ENCODE measurements at regions not wholly inside any gene's neighbourhood (a gene's known extent, or its start where the extent isn't known, plus 50 kb on each side); places are given as distances from the start of the nearest gene placed in this dataset.

DNA sequence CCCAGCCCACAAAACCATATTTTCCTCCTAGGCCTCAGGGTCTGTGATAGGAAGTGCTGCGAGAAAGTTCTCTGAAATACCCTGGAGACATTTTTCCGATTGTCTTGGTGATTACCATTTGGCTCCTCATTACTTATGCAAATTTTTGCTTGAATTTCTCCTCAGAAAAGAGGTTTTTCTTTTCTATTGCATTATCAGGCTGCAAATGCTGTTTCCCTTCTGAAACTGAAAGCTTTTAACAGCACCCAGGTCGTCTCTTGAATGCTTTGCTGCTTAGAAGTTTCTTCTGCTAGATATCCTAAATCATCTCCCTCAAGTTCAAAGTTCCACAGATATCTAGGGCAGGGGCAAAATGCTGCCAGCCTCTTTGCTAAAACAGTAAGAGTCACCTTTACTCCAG is 434.2 kb downstream of the PCDH20 start:
- TF ChIP-seq, protein P1, sequence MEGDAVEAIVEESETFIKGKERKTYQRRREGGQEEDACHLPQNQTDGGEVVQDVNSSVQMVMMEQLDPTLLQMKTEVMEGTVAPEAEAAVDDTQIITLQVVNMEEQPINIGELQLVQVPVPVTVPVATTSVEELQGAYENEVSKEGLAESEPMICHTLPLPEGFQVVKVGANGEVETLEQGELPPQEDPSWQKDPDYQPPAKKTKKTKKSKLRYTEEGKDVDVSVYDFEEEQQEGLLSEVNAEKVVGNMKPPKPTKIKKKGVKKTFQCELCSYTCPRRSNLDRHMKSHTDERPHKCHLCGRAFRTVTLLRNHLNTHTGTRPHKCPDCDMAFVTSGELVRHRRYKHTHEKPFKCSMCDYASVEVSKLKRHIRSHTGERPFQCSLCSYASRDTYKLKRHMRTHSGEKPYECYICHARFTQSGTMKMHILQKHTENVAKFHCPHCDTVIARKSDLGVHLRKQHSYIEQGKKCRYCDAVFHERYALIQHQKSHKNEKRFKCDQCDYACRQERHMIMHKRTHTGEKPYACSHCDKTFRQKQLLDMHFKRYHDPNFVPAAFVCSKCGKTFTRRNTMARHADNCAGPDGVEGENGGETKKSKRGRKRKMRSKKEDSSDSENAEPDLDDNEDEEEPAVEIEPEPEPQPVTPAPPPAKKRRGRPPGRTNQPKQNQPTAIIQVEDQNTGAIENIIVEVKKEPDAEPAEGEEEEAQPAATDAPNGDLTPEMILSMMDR (IDR thresholded peaks at IDR 0.05 in 2 of 3, conservative IDR thresholded peaks at IDR 0.05 in 1 of 3; ENCODE audit: control insufficient read depth in 2 of 3, extremely low read depth in 1 of 3, insufficient read depth in 1 of 3, low read depth in 3 of 3, low read length in 3 of 3): no peak
- TF ChIP-seq EZH2 (IDR thresholded peaks at IDR 0.05; ENCODE audit: borderline replicate concordance, control insufficient read depth, low read depth, low read length): no peak
- no peak for TF ChIP-seq TBL1XR1 (IDR thresholded peaks at IDR 0.05; ENCODE audit: low read depth, low read length)

Measured in GM12878 (cell line).